HepG2 (cell line): ENCODE measurements at regions not wholly inside any gene's neighbourhood (a gene's known extent, or its start where the extent isn't known, plus 50 kb on each side); places are given as distances from the start of the nearest gene placed in this dataset.

Experiments used
- ATAC-seq: fragments of 200-7000 bp; cut with Tn5 transposase; 3 replicates; pipeline ENCODE4 v1.9.1; 2020; ENCODE audit warnings: mild to moderate bottlenecking, moderate library complexity
- BruUV-seq: library from RNA; stranded (reverse); fragments of 400-500 nt; replicated peaks from 2 replicates; lab custom pipeline; 2021; lab: Mats Ljungman, UMichigan
- CTCF ChIA-PET: fragments of 300-600 bp; formaldehyde crosslinking; extraction: SDS; loops from one replicate; lab custom pipeline; 2021; ENCODE audit warnings: low total read pairs, inconsistent platforms, low intra/inter-chr PET ratio; lab: Yijun Ruan, JAX
- POLR2A ChIA-PET: fragments of 350-600 bp; sonication (Branson Sonifier 250); formaldehyde crosslinking; loops from one replicate; lab custom pipeline; 2020; ENCODE audit warnings: antibody characterized with exemption, inconsistent platforms; lab: Yijun Ruan, JAX
- DNase-seq: peaks from one replicate; pipeline ENCODE4 v3.0.0-alpha.2; 2015; ENCODE audit warnings: low spot score
- FAIRE-seq: peaks from 3 replicates; lab custom pipeline; 2011; peaks lifted over from hg19 to GRCh38; lab: Jason Lieb, UNC
- H2AFZ ChIP-seq: one replicate; pipeline ENCODE4 v1.6.1; 2011; ENCODE audit warnings: low read length, inconsistent platforms
- H3K27ac ChIP-seq: fragments of 300-600 bp; 3 replicates; pipeline ENCODE4 v1.8.0; 2011; ENCODE audit warnings: mixed run types, mild to moderate bottlenecking, mixed read lengths, low read length, inconsistent platforms; ENCODE audit not compliant: insufficient read depth; ENCODE audit errors: extremely low read length
- H3K27me3 ChIP-seq, 2 experiments: fragments of 200-600 bp in 1 of 2; 2 replicates in 1 of 2; 3 replicates in 1 of 2; pipeline versions ENCODE4 v1.6.0 to v1.8.0; 2011; ENCODE audit warnings: low read length in 2 of 2, mild to moderate bottlenecking in 2 of 2, moderate library complexity in 2 of 2, inconsistent platforms in 1 of 2; ENCODE audit not compliant: insufficient read depth in 2 of 2, control insufficient read depth in 1 of 2
- H3K36me3 ChIP-seq, 2 experiments: fragments of 200-600 bp in 1 of 2; replicated peaks in 1 of 2; 2 replicates in 1 of 2; 3 replicates in 1 of 2; pipeline versions ENCODE4 v1.5.1 to v1.8.0; 2011; ENCODE audit warnings: low read length in 2 of 2, inconsistent platforms in 1 of 2; ENCODE audit not compliant: insufficient read depth in 2 of 2, control insufficient read depth in 1 of 2
- H3K4me1 ChIP-seq: 2 replicates; pipeline ENCODE4 v1.5.1; 2012; ENCODE audit warnings: low read length, inconsistent platforms; ENCODE audit not compliant: insufficient read depth
- H3K4me2 ChIP-seq: 2 replicates; pipeline ENCODE4 v1.6.0; 2011; ENCODE audit warnings: low read depth, low read length, inconsistent platforms
- H3K4me3 ChIP-seq, 3 experiments: fragments of 200-600 bp in 1 of 3; sonication (generic), shearing (Covaris generic) in 1 of 3; replicated peaks in 1 of 3; 2 replicates each; pipeline ENCODE4 v1.5.1; 2011 to 2016; ENCODE audit warnings: low read length in 3 of 3, inconsistent platforms in 2 of 3, low read depth in 2 of 3, mild to moderate bottlenecking in 2 of 3, control low read depth in 1 of 3, mixed read lengths in 1 of 3; ENCODE audit not compliant: insufficient read depth in 1 of 3
- H3K79me2 ChIP-seq: one replicate; pipeline ENCODE4 v1.6.1; 2011; ENCODE audit warnings: low read length, inconsistent platforms; ENCODE audit not compliant: insufficient read depth
- H3K9ac ChIP-seq: 2 replicates; pipeline ENCODE4 v1.6.0; 2011; ENCODE audit warnings: mild to moderate bottlenecking, low read depth, low read length, inconsistent platforms; ENCODE audit not compliant: insufficient read depth
- H3K9me3 ChIP-seq: 2 replicates; pipeline ENCODE4 v1.5.1; 2012; ENCODE audit warnings: mild to moderate bottlenecking, low read length
- H4K20me1 ChIP-seq: 2 replicates; pipeline ENCODE4 v1.6.0; 2011; ENCODE audit warnings: inconsistent platforms, mild to moderate bottlenecking, low read length, moderate library complexity; ENCODE audit not compliant: insufficient read depth
- BORCS8-MEF2B ChIP-seq: sonication (generic); formaldehyde crosslinking; IDR thresholded peaks from 2 replicates; pipeline ENCODE4 v1.8.0; 2022; ENCODE audit warnings: mild to moderate bottlenecking, missing genetic modification reagents
- HNRNPK ChIP-seq: fragments of 200-400 bp; formaldehyde crosslinking; IDR thresholded peaks from 2 replicates; pipeline ENCODE4 v1.6.1; 2018; ENCODE audit warnings: low read length, low read depth, moderate library complexity, mild to moderate bottlenecking; ENCODE audit not compliant: poor library complexity, severe bottlenecking
- NPAS2 ChIP-seq: sonication (generic); formaldehyde crosslinking; IDR thresholded peaks from 2 replicates; pipeline ENCODE4 v1.8.0; 2022; ENCODE audit warnings: mild to moderate bottlenecking, missing genetic modification reagents, borderline replicate concordance
- SKI ChIP-seq: fragments of 450-650 bp; IDR thresholded peaks from one replicate; pipeline ENCODE4 v1.6.1; 2018; ENCODE audit warnings: mild to moderate bottlenecking; ENCODE audit not compliant: partially characterized antibody
- SOX6 ChIP-seq, 2 experiments: fragments of 450-650 bp in 1 of 2; sonication (generic) in 1 of 2; formaldehyde crosslinking in 1 of 2; IDR thresholded peaks; 2 replicates each; pipeline versions ENCODE4 v1.4.0 to v1.6.1; 2017 to 2020; ENCODE audit warnings: antibody characterized with exemption in 1 of 2, mild to moderate bottlenecking in 1 of 2, missing genetic modification reagents in 1 of 2
- SRSF1 ChIP-seq: fragments of 200-400 bp; formaldehyde crosslinking; optimal IDR thresholded peaks from 2 replicates; pipeline ENCODE3; 2017; ENCODE audit warnings: mild to moderate bottlenecking, low read depth, low read length, moderate library complexity
- THAP11 ChIP-seq: IDR thresholded peaks from 2 replicates; pipeline ENCODE4 v1.6.1; 2016; ENCODE audit warnings: missing biosample characterization, missing genetic modification reagents
- TSC22D2 ChIP-seq: sonication (generic); formaldehyde crosslinking; IDR thresholded peaks from 2 replicates; pipeline ENCODE4 v1.5.1; 2020; ENCODE audit warnings: missing genetic modification reagents, mild to moderate bottlenecking, borderline replicate concordance
- ZNF264 ChIP-seq: sonication (generic); formaldehyde crosslinking; IDR thresholded peaks from 2 replicates; pipeline ENCODE4 v1.4.0; 2020; ENCODE audit warnings: missing genetic modification reagents
- ZNF430 ChIP-seq: sonication (generic); formaldehyde crosslinking; IDR thresholded peaks from 2 replicates; pipeline ENCODE4 v1.9.0; 2021; ENCODE audit warnings: mild to moderate bottlenecking, missing genetic modification reagents
- ZNF441 ChIP-seq: sonication (generic); formaldehyde crosslinking; IDR thresholded peaks from 2 replicates; pipeline ENCODE4 v1.7.0; 2021; ENCODE audit warnings: missing genetic modification reagents, borderline replicate concordance
- ZNF552 ChIP-seq: sonication (generic); formaldehyde crosslinking; IDR thresholded peaks from 2 replicates; pipeline ENCODE4 v1.9.0; 2022; ENCODE audit warnings: missing genetic modification reagents, mild to moderate bottlenecking, borderline replicate concordance
- ZNF724P ChIP-seq: sonication (generic); formaldehyde crosslinking; IDR thresholded peaks from 2 replicates; pipeline ENCODE4 v1.8.0; 2022; ENCODE audit warnings: missing genetic modification reagents, borderline replicate concordance
- ZNF883 ChIP-seq: sonication (generic); formaldehyde crosslinking; IDR thresholded peaks from 2 replicates; pipeline ENCODE4 v1.5.1; 2020; ENCODE audit warnings: mild to moderate bottlenecking, missing genetic modification reagents; ENCODE audit errors: not compliant biosample characterization
- WGBS: methylation state at CpG from one replicate; pipeline ENCODE4 v1.1.6; 2017; ENCODE audit warnings: low lambda C conversion rate; 5-methylcytosine and 5-hydroxymethylcytosine counted together
- in situ Hi-C: cut with HindIII; loops from 2 replicates; pipeline ENCODE4 v1.10.0; 2017; ENCODE audit warnings: low pct_unique_long_range_greater_than_20kb; ENCODE audit not compliant: extremely low pct_ligation_motif_present
- intact Hi-C: fragments of 100-400 bp; cut with micrococcal nuclease; formaldehyde crosslinking; loops from one replicate; pipeline ENCODE4 v1.10.0; 2022; ENCODE audit not compliant: unreplicated experiment
- TF ChIP-seq, protein P1 (sequence below): sonication (generic); formaldehyde crosslinking; IDR thresholded peaks from 2 replicates; pipeline ENCODE4 v1.5.1; 2020; ENCODE audit warnings: missing genetic modification reagents, mild to moderate bottlenecking, borderline replicate concordance
- TF ChIP-seq, protein P2 (sequence below): sonication (generic); formaldehyde crosslinking; IDR thresholded peaks from 2 replicates; pipeline ENCODE4 v1.9.0; 2021; ENCODE audit warnings: missing genetic modification reagents, borderline replicate concordance
- TF ChIP-seq, protein P3 (sequence below): sonication (generic); formaldehyde crosslinking; conservative IDR thresholded peaks from 2 replicates; pipeline ENCODE4 v1.4.0; 2020; ENCODE audit warnings: missing genetic modification reagents

DNA sequence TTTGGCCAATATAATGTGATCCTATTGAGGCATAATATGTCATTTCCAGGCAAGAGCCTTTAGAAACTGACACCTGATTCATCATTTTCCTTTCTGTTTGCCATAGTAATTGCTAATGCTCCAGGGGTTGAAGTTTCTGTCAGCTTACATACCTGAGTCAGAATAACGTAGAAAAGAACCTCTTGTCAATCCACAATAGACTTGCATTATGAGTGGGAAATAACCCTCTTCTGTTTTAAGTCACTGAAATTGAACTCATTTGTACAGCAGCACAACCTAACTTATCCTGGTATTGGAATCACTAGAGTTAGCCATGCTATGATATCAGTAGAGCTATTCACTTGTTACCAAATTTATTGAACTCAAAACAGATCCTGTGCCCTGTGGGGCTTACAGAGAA lies 101.7 kb upstream of the TP63 start:
- TF ChIP-seq, protein P1, sequence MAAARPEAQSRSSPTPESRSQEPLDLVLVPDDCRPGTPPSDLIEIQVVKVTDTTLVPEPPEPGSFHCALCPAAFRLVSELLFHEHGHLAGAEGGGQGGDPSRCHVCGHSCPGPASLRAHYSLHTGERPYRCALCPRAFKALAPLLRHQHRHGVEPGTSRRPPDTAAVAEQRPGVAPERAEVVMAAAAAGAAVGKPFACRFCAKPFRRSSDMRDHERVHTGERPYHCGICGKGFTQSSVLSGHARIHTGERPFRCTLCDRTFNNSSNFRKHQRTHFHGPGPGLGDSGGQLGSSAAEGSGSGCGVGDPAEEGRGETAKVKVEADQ (CRISPR knock-in tag) = no peak
- no peak for TF ChIP-seq ZNF430 (CRISPR knock-in tag)
- TF ChIP-seq ZNF264 (CRISPR knock-in tag) = no peak
- TF ChIP-seq ZNF724P (CRISPR knock-in tag) = no peak
- no peak for TF ChIP-seq SRSF1
- TF ChIP-seq ZNF883 (CRISPR knock-in tag) = no peak
- no peak for TF ChIP-seq NPAS2
- TF ChIP-seq, protein P2, sequence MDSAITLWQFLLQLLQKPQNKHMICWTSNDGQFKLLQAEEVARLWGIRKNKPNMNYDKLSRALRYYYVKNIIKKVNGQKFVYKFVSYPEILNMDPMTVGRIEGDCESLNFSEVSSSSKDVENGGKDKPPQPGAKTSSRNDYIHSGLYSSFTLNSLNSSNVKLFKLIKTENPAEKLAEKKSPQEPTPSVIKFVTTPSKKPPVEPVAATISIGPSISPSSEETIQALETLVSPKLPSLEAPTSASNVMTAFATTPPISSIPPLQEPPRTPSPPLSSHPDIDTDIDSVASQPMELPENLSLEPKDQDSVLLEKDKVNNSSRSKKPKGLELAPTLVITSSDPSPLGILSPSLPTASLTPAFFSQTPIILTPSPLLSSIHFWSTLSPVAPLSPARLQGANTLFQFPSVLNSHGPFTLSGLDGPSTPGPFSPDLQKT (CRISPR knock-in tag) = no peak
- TF ChIP-seq TSC22D2 (CRISPR knock-in tag) = no peak
- no peak for TF ChIP-seq HNRNPK
- no peak for TF ChIP-seq SKI
- no peak for TF ChIP-seq SOX6 (IDR thresholded peaks at IDR 0.05)
- no peak for TF ChIP-seq SOX6 (CRISPR knock-in tag; IDR thresholded peaks at IDR 0.05)
- TF ChIP-seq THAP11 (CRISPR knock-in tag) = no peak
- TF ChIP-seq ZNF441 (CRISPR knock-in tag) = no peak
- TF ChIP-seq, protein P3, sequence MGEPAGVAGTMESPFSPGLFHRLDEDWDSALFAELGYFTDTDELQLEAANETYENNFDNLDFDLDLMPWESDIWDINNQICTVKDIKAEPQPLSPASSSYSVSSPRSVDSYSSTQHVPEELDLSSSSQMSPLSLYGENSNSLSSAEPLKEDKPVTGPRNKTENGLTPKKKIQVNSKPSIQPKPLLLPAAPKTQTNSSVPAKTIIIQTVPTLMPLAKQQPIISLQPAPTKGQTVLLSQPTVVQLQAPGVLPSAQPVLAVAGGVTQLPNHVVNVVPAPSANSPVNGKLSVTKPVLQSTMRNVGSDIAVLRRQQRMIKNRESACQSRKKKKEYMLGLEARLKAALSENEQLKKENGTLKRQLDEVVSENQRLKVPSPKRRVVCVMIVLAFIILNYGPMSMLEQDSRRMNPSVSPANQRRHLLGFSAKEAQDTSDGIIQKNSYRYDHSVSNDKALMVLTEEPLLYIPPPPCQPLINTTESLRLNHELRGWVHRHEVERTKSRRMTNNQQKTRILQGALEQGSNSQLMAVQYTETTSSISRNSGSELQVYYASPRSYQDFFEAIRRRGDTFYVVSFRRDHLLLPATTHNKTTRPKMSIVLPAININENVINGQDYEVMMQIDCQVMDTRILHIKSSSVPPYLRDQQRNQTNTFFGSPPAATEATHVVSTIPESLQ (CRISPR knock-in tag) = no peak
- no peak for TF ChIP-seq ZNF552 (CRISPR knock-in tag)
- no peak for TF ChIP-seq BORCS8-MEF2B (CRISPR knock-in tag)
- no peak for FAIRE-seq
- no TSS peak for BruUV-seq
- ChIA-PET POLR2A (no interaction called here), CTCF (no interaction called here)
- no peaks in the 10 kb centered on the region for H3K79me2 ChIP-seq
- ATAC-seq = no peak
- no peaks in the 10 kb centered on the region for H3K36me3 ChIP-seq
- H2AFZ ChIP-seq = no peak overlapping the region
- H3K9ac ChIP-seq = no peak overlapping the region
- no peaks in the 10 kb centered on the region for H3K27me3 ChIP-seq
- no peak overlapping the region for H3K4me3 ChIP-seq
- H3K9me3 ChIP-seq = no peaks in the 10 kb centered on the region
- WGBS = 0% methylated on average over 1 of the region's 1 CpG
- no peaks in the 10 kb centered on the region for H4K20me1 ChIP-seq
- DNase-seq = no peak
- no peak overlapping the region for H3K4me2 ChIP-seq
- H3K27ac ChIP-seq = no peak overlapping the region
- in situ Hi-C loops = no loop called here
- intact Hi-C loops = no loop called here
- H3K4me1 ChIP-seq = no peaks in the 10 kb centered on the region
